Gastroesophageal sphincter (tissue), 3 donors: ENCODE measurements at regions not wholly inside any gene's neighbourhood (a gene's known extent, or its start where the extent isn't known, plus 50 kb on each side); places are given as distances from the start of the nearest gene placed in this dataset.

Experiments used
- CTCF ChIP-seq, 4 experiments: fragments of 200-600 bp in 2 of 4; fragments of 450-650 bp in 2 of 4; sonication (generic) in 1 of 4; IDR thresholded peaks; one replicate each; pipeline ENCODE4 v1.5.1; 2017 to 2019; ENCODE audit warnings: antibody characterized with exemption in 4 of 4, mild to moderate bottlenecking in 2 of 4, moderate library complexity in 2 of 4
- EP300 ChIP-seq: sonication (generic); formaldehyde crosslinking; IDR thresholded peaks from one replicate; pipeline ENCODE4 v1.6.1; 2017; ENCODE audit warnings: antibody characterized with exemption, mild to moderate bottlenecking
- POLR2A ChIP-seq, 2 donors: fragments of 450-650 bp; IDR thresholded peaks; one replicate each; pipeline ENCODE4 v1.6.1; 2017; ENCODE audit warnings: antibody characterized with exemption in 2 of 2, mild to moderate bottlenecking in 2 of 2, moderate library complexity in 1 of 2
- POLR2AphosphoS5 ChIP-seq: sonication (generic); formaldehyde crosslinking; IDR thresholded peaks from one replicate; pipeline ENCODE4 v1.6.1; 2017; ENCODE audit warnings: antibody characterized with exemption

GRCh38 chr5:111958851-111959250, 201.9 kb upstream of the NREP start:
- TF ChIP-seq CTCF (IDR thresholded peaks at IDR 0.05) (no peak), POLR2A (IDR thresholded peaks at IDR 0.05) (no peak), EP300 (no peak), POLR2AphosphoS5 (no peak)
